H1 (cell line): ENCODE measurements at regions not wholly inside any gene's neighbourhood (a gene's known extent, or its start where the extent isn't known, plus 50 kb on each side); places are given as distances from the start of the nearest gene placed in this dataset.

Source experiments
- ASH2L ChIP-seq: fragments of 200-600, 300-600 bp; sonication (generic); IDR thresholded peaks from one replicate; pipeline ENCODE4 v1.7.1; 2017; ENCODE audit warnings: low read length
- EZH2 ChIP-seq: fragments of 200-600 bp; sonication (generic); IDR thresholded peaks from 2 replicates; pipeline ENCODE4 v1.7.1; 2012; ENCODE audit warnings: low read depth, mild to moderate bottlenecking, moderate library complexity, low read length, inconsistent platforms; ENCODE audit not compliant: severe bottlenecking
- GABPA ChIP-seq: IDR thresholded peaks from 2 replicates; pipeline ENCODE4 v1.6.1; 2011; ENCODE audit warnings: mild to moderate bottlenecking, low read length, moderate library complexity, borderline replicate concordance; ENCODE audit not compliant: insufficient read depth
- GTF2F1 ChIP-seq: IDR thresholded peaks from 2 replicates; pipeline ENCODE4 v1.6.1; 2012; ENCODE audit warnings: low read depth, low read length, improper control_type of control experiment, borderline replicate concordance
- HDAC2 ChIP-seq, 2 experiments: fragments of 300-600 bp in 1 of 2; sonication (generic) in 1 of 2; IDR thresholded peaks; 2 replicates each; pipeline ENCODE4 v1.6.1; 2011 to 2012; ENCODE audit warnings: low read depth in 2 of 2, low read length in 2 of 2, mild to moderate bottlenecking in 2 of 2, moderate library complexity in 2 of 2, borderline replicate concordance in 1 of 2, inconsistent platforms in 1 of 2
- POU5F1 ChIP-seq: IDR thresholded peaks from 2 replicates; pipeline ENCODE4 v1.6.1; 2011; ENCODE audit warnings: low read depth, mild to moderate bottlenecking, low read length, moderate library complexity
- SAP30 ChIP-seq: fragments of 300-600 bp; sonication (generic); IDR thresholded peaks from 2 replicates; pipeline ENCODE4 v1.7.1; 2012; ENCODE audit warnings: low read length, moderate library complexity, mild to moderate bottlenecking, inconsistent platforms; ENCODE audit not compliant: insufficient read depth, insufficient replicate concordance
- SIX5 ChIP-seq: IDR thresholded peaks from 2 replicates; pipeline ENCODE4 v1.6.1; 2011; ENCODE audit warnings: mild to moderate bottlenecking, low read depth, low read length
- ZNF274 ChIP-seq: IDR thresholded peaks from 2 replicates; pipeline ENCODE4 v1.7.0; 2012; ENCODE audit warnings: low read length, borderline replicate concordance; ENCODE audit errors: extremely low read depth
- TF ChIP-seq, protein P1 (sequence below): IDR thresholded peaks from 2 replicates; pipeline ENCODE4 v1.6.1; 2011; ENCODE audit warnings: low read length, improper control_type of control experiment

DNA sequence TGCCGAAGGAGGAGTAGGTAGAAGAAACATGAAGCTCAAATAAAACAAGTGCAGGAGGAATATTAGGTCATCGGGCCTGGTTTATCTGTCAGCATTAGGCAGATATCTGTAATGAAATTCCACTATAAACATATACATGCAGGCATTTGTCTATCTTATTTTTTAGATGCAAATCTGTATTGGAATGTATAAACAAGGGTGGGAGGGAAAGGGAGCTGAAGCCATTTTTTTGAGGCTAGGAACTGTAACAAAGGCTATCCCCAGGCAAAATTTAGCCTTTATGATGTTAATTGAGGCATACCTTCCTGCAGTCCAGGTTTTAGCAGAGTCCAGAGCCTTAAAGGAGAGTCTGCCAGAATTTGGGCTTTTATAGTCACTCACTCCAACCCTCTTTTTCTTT, 72.5 kb downstream of the PHLDA1 start (continued):
- TF ChIP-seq, protein P1, sequence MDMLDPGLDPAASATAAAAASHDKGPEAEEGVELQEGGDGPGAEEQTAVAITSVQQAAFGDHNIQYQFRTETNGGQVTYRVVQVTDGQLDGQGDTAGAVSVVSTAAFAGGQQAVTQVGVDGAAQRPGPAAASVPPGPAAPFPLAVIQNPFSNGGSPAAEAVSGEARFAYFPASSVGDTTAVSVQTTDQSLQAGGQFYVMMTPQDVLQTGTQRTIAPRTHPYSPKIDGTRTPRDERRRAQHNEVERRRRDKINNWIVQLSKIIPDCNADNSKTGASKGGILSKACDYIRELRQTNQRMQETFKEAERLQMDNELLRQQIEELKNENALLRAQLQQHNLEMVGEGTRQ, result no peak
- TF ChIP-seq ASH2L (no peak), GTF2F1 (no peak), EZH2 (no peak), SAP30 (no peak), HDAC2 (IDR thresholded peaks at IDR 0.05; ENCODE audit: borderline replicate concordance in 1 of 2, low read depth in 2 of 2, low read length in 2 of 2) (0 out of 4 replicates have a peak, but pooled peaks of 1 of the 2 experiments have one; percentile 7), GABPA (no peak), ZNF274 (no peak), POU5F1 (peak; percentile 87), SIX5 (no peak)
